ENCODE measurements at regions not wholly inside any gene's neighbourhood (a gene's known extent, or its start where the extent isn't known, plus 50 kb on each side); places are given as distances from the start of the nearest gene placed in this dataset.

- TF ChIP-seq SRF (IDR thresholded peaks at IDR 0.05; ENCODE audit: low read depth): no peak
- no peak for TF ChIP-seq EZH2phosphoT487 (IDR thresholded peaks at IDR 0.05; ENCODE audit: borderline replicate concordance)
- no peak for TF ChIP-seq MAX (IDR thresholded peaks at IDR 0.05)
These were observed 874.2 kb downstream of the TFAP2A start for GRCh38 chr6:9540534-9541126.
